Sigmoid colon (tissue), 6 donors: ENCODE measurements at regions not wholly inside any gene's neighbourhood (a gene's known extent, or its start where the extent isn't known, plus 50 kb on each side); places are given as distances from the start of the nearest gene placed in this dataset.

ENCODE experiments used
- DNase-seq: peaks from one replicate; pipeline ENCODE4 v3.0.0-alpha.2; 2019
- H3K27ac ChIP-seq, 4 donors: fragments of 200-600 bp; sonication (generic); one replicate each; pipeline ENCODE4 v1.5.1; 2016 to 2019; ENCODE audit warnings: mild to moderate bottlenecking in 1 of 4
- H3K27me3 ChIP-seq, 3 donors: fragments of 200-600 bp; sonication (generic); one replicate each; pipeline ENCODE4 v1.5.1; 2019; ENCODE audit warnings: mild to moderate bottlenecking in 1 of 3
- H3K36me3 ChIP-seq, 4 donors: fragments of 200-600 bp; sonication (generic); one replicate each; pipeline ENCODE4 v1.5.1; 2016 to 2019
- H3K4me1 ChIP-seq, 4 donors: fragments of 200-600 bp; sonication (generic); one replicate each; pipeline ENCODE4 v1.5.1; 2017 to 2019
- H3K4me3 ChIP-seq, 4 donors: fragments of 200-600 bp; sonication (generic); one replicate each; pipeline ENCODE4 v1.5.1; 2017 to 2019; ENCODE audit warnings: mild to moderate bottlenecking in 2 of 4, moderate library complexity in 1 of 4
- H3K9me3 ChIP-seq, 4 donors: fragments of 200-600 bp in 3 of 4; sonication (generic) in 3 of 4; one replicate each; pipeline versions ENCODE4 v1.5.1 to v1.6.1; 2013 to 2019
- EP300 ChIP-seq, 4 donors: sonication (generic); formaldehyde crosslinking; IDR thresholded peaks; one replicate each; pipeline ENCODE4 v1.6.1; 2017; ENCODE audit warnings: antibody characterized with exemption in 4 of 4
- POLR2A ChIP-seq, 2 donors: fragments of 450-650 bp; IDR thresholded peaks; one replicate each; pipeline ENCODE4 v1.6.1; 2016; ENCODE audit warnings: antibody characterized with exemption in 2 of 2, mild to moderate bottlenecking in 2 of 2, moderate library complexity in 2 of 2
- POLR2AphosphoS5 ChIP-seq, 4 donors: sonication (generic); formaldehyde crosslinking; IDR thresholded peaks; one replicate each; pipeline ENCODE4 v1.6.1; 2017; ENCODE audit warnings: antibody characterized with exemption in 4 of 4
- WGBS, 2 donors: extraction: QIAGEN DNeasy Blood & Tissue Kit; methylation state at CpG; one replicate each; pipeline ENCODE4 v1.1.7; 2013; 5-methylcytosine and 5-hydroxymethylcytosine counted together
- intact Hi-C: fragments of 100-400 bp; cut with DNase I; formaldehyde crosslinking; loops from one replicate; pipeline ENCODE4 v1.15.1; 2023
- TF ChIP-seq, protein P1 (sequence below), 4 experiments: fragments of 450-650 bp in 3 of 4; fragments of 200-600 bp in 1 of 4; IDR thresholded peaks; one replicate each; pipeline ENCODE4 v1.5.1; 2016 to 2019; ENCODE audit warnings: antibody characterized with exemption in 4 of 4, mild to moderate bottlenecking in 3 of 4, moderate library complexity in 2 of 4
- donor health status: healthy with polysubstance abuse.
- donor health status: healthy.

DNA sequence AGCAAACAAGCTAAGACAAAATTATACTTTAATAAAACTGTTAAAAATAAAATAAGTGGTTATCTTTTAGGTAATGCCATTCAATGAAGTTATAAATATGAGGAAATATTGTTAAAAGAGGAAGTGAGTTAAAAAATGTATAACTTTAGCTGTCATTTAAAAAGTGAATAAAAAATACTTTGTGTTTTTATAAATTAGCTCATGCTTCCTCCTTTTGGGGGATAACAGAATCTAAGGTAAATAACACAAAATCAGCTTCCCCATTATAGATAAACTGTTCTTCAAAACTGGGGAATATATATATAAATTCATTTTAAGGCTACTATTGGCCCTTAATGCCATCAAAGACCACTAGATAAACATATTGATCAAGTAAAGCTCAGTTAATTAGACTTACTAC is 113.7 kb upstream of the AADACL2 start:
- no peak for DNase-seq
- no peaks in the 10 kb centered on the region for H3K36me3 ChIP-seq

DNA sequence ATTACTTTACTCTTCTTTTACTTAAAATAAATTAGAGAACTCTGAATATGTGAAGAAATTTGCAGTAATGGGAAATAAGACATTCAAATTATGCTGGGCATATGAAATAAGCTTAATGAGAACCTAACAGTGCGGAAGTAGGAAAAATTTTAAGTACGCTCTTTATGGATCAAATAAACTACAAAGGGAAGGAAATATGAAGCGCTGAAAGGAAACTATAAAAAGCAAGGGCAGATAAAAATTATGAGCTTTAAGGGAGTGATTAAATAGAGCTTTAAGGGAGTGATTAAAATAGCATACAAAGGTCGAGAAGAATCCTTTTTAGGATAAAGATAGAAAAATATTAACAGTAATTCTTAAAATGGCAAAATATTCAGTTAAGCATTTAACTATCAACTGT is 118.3 kb upstream of the AADACL2 start:
- no peaks in the 10 kb centered on the region for H3K27me3 ChIP-seq
- TF ChIP-seq, protein P1, sequence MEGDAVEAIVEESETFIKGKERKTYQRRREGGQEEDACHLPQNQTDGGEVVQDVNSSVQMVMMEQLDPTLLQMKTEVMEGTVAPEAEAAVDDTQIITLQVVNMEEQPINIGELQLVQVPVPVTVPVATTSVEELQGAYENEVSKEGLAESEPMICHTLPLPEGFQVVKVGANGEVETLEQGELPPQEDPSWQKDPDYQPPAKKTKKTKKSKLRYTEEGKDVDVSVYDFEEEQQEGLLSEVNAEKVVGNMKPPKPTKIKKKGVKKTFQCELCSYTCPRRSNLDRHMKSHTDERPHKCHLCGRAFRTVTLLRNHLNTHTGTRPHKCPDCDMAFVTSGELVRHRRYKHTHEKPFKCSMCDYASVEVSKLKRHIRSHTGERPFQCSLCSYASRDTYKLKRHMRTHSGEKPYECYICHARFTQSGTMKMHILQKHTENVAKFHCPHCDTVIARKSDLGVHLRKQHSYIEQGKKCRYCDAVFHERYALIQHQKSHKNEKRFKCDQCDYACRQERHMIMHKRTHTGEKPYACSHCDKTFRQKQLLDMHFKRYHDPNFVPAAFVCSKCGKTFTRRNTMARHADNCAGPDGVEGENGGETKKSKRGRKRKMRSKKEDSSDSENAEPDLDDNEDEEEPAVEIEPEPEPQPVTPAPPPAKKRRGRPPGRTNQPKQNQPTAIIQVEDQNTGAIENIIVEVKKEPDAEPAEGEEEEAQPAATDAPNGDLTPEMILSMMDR (IDR thresholded peaks at IDR 0.05), result no peak
- TF ChIP-seq POLR2AphosphoS5 (IDR thresholded peaks at IDR 0.05), result no peak
- no peak for TF ChIP-seq EP300 (IDR thresholded peaks at IDR 0.05)
- no peak for TF ChIP-seq POLR2A (IDR thresholded peaks at IDR 0.05)
- WGBS, 2 donors, result 48 to 64% methylated on average over 4 of the region's 4 CpGs
- DNase-seq, result no peak
- no peak overlapping the region for H3K4me3 ChIP-seq
- H3K36me3 ChIP-seq, result no peaks in the 10 kb centered on the region
- intact Hi-C loops, result no loop called here
- no peaks in the 10 kb centered on the region for H3K9me3 ChIP-seq
- no peaks in the 10 kb centered on the region for H3K4me1 ChIP-seq
- H3K27ac ChIP-seq, result no peak overlapping the region

More for the DNA sequence above, 113.7 kb upstream of the AADACL2 start:
- Histone ChIP-seq H3K9me3 (no peaks in the 10 kb centered on the region), H3K27me3 (no peaks in the 10 kb centered on the region), H3K4me1 (no peaks in the 10 kb centered on the region), H3K27ac (no peak overlapping the region), H3K4me3 (no peak overlapping the region)
- TF ChIP-seq POLR2AphosphoS5 (IDR thresholded peaks at IDR 0.05) (no peak), POLR2A (IDR thresholded peaks at IDR 0.05) (no peak), EP300 (IDR thresholded peaks at IDR 0.05) (no peak)
- TF ChIP-seq, protein P1 (IDR thresholded peaks at IDR 0.05), result no peak
- intact Hi-C loops, result no loop called here

DNA sequence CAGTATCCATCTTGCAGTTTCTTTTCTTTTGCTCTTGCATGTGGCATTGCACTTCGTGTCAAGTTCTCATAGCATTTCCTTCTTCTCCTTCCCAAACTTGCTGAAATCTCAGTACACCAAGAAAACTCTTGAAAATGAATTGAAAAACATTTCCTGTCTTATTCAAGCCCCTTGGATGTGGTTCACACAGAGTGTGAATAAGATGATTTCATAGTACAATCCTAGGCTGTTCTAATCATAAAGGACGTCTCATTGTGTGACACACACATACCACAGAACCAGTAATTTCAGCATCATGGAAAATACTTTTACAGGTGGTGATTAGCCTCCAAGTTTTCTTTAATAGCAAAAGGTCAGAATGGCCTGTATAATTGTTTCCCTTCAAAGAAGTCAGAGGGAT is 121.6 kb upstream of the AADACL2 start:
- Histone ChIP-seq H3K4me3 (no peak overlapping the region), H3K27ac (peak overlapping the region in 1 of 4 donors; percentile 5), H3K4me1 (no peaks in the 10 kb centered on the region), H3K27me3 (no peaks in the 10 kb centered on the region), H3K36me3 (no peaks in the 10 kb centered on the region), H3K9me3 (no peaks in the 10 kb centered on the region)
- DNase-seq, result no peak
- intact Hi-C loops, result no loop called here
- WGBS, 2 donors, result 71 to 84% methylated on average over 2 of the region's 2 CpGs
- TF ChIP-seq EP300 (IDR thresholded peaks at IDR 0.05) (no peak), POLR2A (IDR thresholded peaks at IDR 0.05) (no peak), POLR2AphosphoS5 (IDR thresholded peaks at IDR 0.05) (no peak)
- TF ChIP-seq, protein P1 (IDR thresholded peaks at IDR 0.05), result no peak

DNA sequence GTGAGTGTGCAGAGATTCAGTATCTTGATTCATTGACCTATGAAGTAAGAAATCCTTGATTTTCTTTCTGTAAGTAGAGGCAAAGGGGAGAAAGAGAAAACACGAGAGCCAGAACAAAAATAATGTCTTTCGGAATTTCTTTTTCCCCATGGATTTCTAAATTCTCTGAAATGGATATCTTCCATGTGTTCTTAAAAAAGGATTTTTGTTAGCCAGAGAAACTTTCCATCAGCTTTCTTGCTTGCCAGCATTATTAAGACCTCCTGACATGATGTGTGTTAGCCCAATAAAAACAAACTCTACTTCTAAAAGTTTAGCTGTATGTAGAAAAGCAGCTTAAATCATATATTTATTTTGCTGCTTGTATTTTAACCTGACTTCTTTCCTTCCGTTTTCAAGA is 122.3 kb upstream of the AADACL2 start:
- Histone ChIP-seq H3K4me3 (no peak overlapping the region), H3K27me3 (no peaks in the 10 kb centered on the region), H3K9me3 (no peaks in the 10 kb centered on the region), H3K4me1 (no peaks in the 10 kb centered on the region), H3K27ac (peak overlapping the region in 2 of 4 donors; percentile 1 to 5), H3K36me3 (no peaks in the 10 kb centered on the region)
- TF ChIP-seq EP300 (IDR thresholded peaks at IDR 0.05), result no peak
- TF ChIP-seq, protein P1 (IDR thresholded peaks at IDR 0.05), result no peak
- TF ChIP-seq POLR2AphosphoS5 (IDR thresholded peaks at IDR 0.05), result no peak
- no peak for TF ChIP-seq POLR2A (IDR thresholded peaks at IDR 0.05)
- DNase-seq, result no peak
- intact Hi-C loops, result no loop called here
- WGBS, 2 donors, result 85 to 93% methylated on average over 3 of the region's 3 CpGs

DNA sequence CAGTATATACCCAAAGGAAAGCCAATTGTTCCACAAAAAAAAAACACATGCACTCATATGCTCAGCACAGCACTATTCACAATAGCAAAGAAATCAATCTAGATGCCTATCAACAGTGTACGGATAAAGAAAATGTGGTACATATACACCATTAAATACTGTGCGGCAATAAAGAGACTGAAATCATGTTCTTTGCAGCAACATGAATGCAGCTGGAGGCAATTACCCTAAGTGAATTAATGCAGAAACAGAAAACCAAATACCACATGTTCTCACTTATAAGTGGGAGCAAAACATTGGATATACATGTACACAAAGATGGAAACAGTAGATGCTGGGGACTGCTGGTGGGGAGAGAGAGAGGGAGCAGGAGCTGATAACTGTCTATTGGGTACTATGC is 124.2 kb upstream of the AADACL2 start:
- intact Hi-C loops, result no loop called here
- WGBS, 2 donors, result 96 to 98% methylated on average over 2 of the region's 2 CpGs
- DNase-seq, result no peak

More for the DNA sequence above, 124.2 kb upstream of the AADACL2 start:
- H3K36me3 ChIP-seq, result no peaks in the 10 kb centered on the region
- H3K4me1 ChIP-seq, result no peaks in the 10 kb centered on the region
- H3K4me3 ChIP-seq, result no peak overlapping the region
- H3K9me3 ChIP-seq, result no peaks in the 10 kb centered on the region
- no peak overlapping the region for H3K27ac ChIP-seq
- H3K27me3 ChIP-seq, result no peaks in the 10 kb centered on the region
- TF ChIP-seq POLR2A (IDR thresholded peaks at IDR 0.05), result no peak
- no peak for TF ChIP-seq EP300 (IDR thresholded peaks at IDR 0.05)
- TF ChIP-seq POLR2AphosphoS5 (IDR thresholded peaks at IDR 0.05), result no peak
- TF ChIP-seq, protein P1 (IDR thresholded peaks at IDR 0.05), result no peak
